Spleen (tissue), 11 donors: ENCODE measurements at regions not wholly inside any gene's neighbourhood (a gene's known extent, or its start where the extent isn't known, plus 50 kb on each side); places are given as distances from the start of the nearest gene placed in this dataset.

Experiments
- DNase-seq: peaks from one replicate; pipeline ENCODE4 v3.0.0-alpha.2; 2020
- H3K27ac ChIP-seq, 8 donors: fragments of 200-600 bp; sonication (generic) in 7 of 8; 1 replicate in 4 of 8; 2 replicates in 4 of 8; pipeline versions ENCODE4 v1.5.0 to v1.8.0; 2016 to 2021; ENCODE audit warnings: inconsistent platforms in 4 of 8, mild to moderate bottlenecking in 4 of 8, moderate library complexity in 1 of 8
- H3K27me3 ChIP-seq, 7 donors: fragments of 200-600 bp; sonication (generic) in 6 of 7; replicated peaks in 1 of 7; 1 replicate in 4 of 7; 2 replicates in 3 of 7; pipeline versions ENCODE4 v1.5.0 to v1.8.0; 2016 to 2021; ENCODE audit warnings: inconsistent platforms in 3 of 7, mild to moderate bottlenecking in 1 of 7
- H3K36me3 ChIP-seq, 6 donors: fragments of 200-600 bp; sonication (generic) in 5 of 6; 1 replicate in 4 of 6; 2 replicates in 2 of 6; pipeline versions ENCODE4 v1.5.0 to v1.8.0; 2016 to 2021; ENCODE audit warnings: inconsistent platforms in 2 of 6
- H3K4me1 ChIP-seq, 6 donors: fragments of 200-600 bp; sonication (generic) in 5 of 6; 1 replicate in 3 of 6; 2 replicates in 3 of 6; pipeline versions ENCODE4 v1.5.0 to v1.8.0; 2016 to 2021; ENCODE audit warnings: inconsistent platforms in 3 of 6
- H3K4me3 ChIP-seq, 8 donors: fragments of 200-600 bp; sonication (generic) in 7 of 8; 1 replicate in 4 of 8; 2 replicates in 4 of 8; pipeline versions ENCODE4 v1.5.0 to v1.8.0; 2016 to 2021; ENCODE audit warnings: inconsistent platforms in 4 of 8, mild to moderate bottlenecking in 4 of 8, moderate library complexity in 2 of 8
- H3K9me3 ChIP-seq, 8 donors: fragments of 200-600 bp; sonication (generic) in 7 of 8; 1 replicate in 4 of 8; 2 replicates in 4 of 8; pipeline versions ENCODE4 v1.5.0 to v1.8.0; 2016 to 2021; ENCODE audit warnings: inconsistent platforms in 4 of 8
- POLR2A ChIP-seq, 3 donors: fragments of 450-650 bp; IDR thresholded peaks; one replicate each; pipeline ENCODE4 v1.5.1; 2017; ENCODE audit warnings: antibody characterized with exemption in 3 of 3, mild to moderate bottlenecking in 1 of 3
- POLR2AphosphoS5 ChIP-seq, 3 donors: sonication (generic); formaldehyde crosslinking; IDR thresholded peaks; one replicate each; pipeline ENCODE4 v1.5.1; 2017; ENCODE audit warnings: antibody characterized with exemption in 3 of 3
- WGBS, 5 donors: extraction: QIAGEN DNeasy Blood & Tissue Kit in 3 of 5; methylation state at CpG; one replicate each; pipeline versions ENCODE4 v1.1.5 to v1.1.7; 2013 to 2018; 5-methylcytosine and 5-hydroxymethylcytosine counted together
- intact Hi-C: fragments of 100-400 bp; cut with DNase I; formaldehyde crosslinking; loops from one replicate; pipeline ENCODE4 v1.15.0; 2023; ENCODE audit warnings: low total_unique reads
- TF ChIP-seq, protein P1 (sequence below), 11 experiments: fragments of 200-600 bp in 7 of 11; fragments of 450-650 bp in 4 of 11; sonication (generic) in 4 of 11; IDR thresholded peaks in 8 of 11; conservative IDR thresholded peaks in 3 of 11; 1 replicate in 7 of 11; 2 replicates in 4 of 11; pipeline versions ENCODE4 v1.4.0 to v1.8.0; 2016 to 2021; ENCODE audit warnings: antibody characterized with exemption in 11 of 11, inconsistent platforms in 4 of 11, mild to moderate bottlenecking in 1 of 11
- donor health status: healthy with polysubstance abuse.
- donor health status: DM: no; HTN: no; CAD: no; lungs with moderate emphysema.
- donor health status: DM: no; HTN: no; CAD: no.
- donor health status: Bipolar disorder and iron deficiency.
- donor health status: healthy.
- donor health status: DM: no; HTN: no; CAD: no.
- donor health status: DM: yes; HTN: yes; CAD: no.

DNA sequence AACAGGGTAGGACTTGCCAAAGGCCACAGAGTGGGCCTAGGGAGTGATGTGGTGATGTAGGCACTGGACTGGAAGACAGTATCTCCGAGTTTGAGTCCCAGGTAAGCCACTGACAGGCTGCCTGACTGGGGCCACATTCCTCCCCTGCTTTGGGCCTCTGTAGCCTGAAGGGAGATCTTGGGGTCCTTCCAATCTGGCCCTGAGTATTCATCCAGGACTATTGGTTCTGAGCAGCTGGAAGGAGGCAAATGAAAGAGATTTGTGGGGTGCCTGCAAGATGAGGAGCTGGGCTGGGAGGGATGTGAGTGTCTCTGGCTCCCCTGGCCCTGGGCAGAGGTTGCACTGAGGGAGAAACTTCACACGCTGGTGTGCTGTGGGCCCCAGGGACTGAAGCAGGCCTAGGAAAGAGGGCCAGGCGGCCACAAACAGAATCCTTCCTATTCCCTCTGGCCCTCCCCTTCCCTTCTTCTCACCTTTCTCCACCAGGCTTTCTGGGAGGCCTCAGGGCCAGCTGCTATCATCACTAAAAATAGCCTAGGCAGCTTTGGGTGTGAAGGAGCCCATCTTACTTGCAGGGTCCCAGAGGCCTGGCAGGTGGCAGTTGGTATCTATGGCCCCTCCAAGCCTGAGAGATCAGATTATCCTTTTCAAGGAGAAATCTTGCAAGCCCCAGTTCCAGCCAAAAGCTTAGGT lies 70.1 kb downstream of the PJA1 start:
- H3K27me3 ChIP-seq, result no peaks in the 10 kb centered on the region
- no peak for TF ChIP-seq POLR2AphosphoS5 (IDR thresholded peaks at IDR 0.05)
- TF ChIP-seq, protein P1, sequence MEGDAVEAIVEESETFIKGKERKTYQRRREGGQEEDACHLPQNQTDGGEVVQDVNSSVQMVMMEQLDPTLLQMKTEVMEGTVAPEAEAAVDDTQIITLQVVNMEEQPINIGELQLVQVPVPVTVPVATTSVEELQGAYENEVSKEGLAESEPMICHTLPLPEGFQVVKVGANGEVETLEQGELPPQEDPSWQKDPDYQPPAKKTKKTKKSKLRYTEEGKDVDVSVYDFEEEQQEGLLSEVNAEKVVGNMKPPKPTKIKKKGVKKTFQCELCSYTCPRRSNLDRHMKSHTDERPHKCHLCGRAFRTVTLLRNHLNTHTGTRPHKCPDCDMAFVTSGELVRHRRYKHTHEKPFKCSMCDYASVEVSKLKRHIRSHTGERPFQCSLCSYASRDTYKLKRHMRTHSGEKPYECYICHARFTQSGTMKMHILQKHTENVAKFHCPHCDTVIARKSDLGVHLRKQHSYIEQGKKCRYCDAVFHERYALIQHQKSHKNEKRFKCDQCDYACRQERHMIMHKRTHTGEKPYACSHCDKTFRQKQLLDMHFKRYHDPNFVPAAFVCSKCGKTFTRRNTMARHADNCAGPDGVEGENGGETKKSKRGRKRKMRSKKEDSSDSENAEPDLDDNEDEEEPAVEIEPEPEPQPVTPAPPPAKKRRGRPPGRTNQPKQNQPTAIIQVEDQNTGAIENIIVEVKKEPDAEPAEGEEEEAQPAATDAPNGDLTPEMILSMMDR (IDR thresholded peaks at IDR 0.05 in 8 of 11, conservative IDR thresholded peaks at IDR 0.05 in 3 of 11), result no peak
- TF ChIP-seq POLR2A (IDR thresholded peaks at IDR 0.05), result no peak

DNA sequence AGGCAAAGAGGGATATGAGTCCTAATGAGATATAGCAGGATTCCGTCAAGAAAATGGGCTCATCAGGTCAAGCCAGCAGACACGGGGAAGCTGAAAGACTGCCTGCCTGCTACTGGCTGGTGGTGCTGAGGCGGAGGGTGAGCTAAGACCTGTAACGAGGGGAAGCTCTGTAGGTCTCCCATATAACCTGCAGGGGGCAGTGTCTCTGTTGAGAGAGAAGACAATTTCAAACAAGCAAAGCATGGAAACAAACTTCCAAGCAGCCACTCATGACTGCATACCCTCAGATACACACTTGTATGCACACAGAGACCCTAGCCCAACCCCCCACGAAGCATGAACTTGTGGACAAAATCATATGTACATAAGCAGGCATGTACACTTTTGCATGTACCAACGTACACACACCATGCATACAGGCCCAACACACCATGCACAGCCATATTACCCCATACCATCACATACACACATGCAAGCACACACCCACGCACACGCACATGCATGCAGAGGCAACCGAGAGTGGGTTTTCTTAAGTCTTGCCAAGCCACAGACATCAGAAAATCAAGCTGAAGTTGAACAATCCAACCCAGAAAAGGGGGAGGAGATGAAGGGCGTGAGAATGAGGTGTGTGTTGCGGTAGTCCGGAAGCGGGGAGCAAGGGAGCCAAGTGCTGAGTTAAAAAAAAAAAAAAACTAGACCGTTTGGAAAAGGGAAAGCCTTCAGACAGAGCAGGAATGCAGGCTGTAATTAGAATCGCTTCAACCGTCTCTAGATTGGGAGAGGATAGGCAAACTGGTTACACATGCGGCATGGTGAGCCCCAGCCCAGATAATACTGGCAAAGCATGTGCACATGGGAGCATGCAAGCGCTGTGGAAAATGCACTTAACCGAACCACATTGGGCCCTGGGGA lies 71.0 kb downstream of the PJA1 start:
- intact Hi-C loops, result no loop called here
- no peaks in the 10 kb centered on the region for H3K9me3 ChIP-seq
- H3K27ac ChIP-seq, result no peak overlapping the region
- no peaks in the 10 kb centered on the region for H3K27me3 ChIP-seq
- TF ChIP-seq, protein P1 (IDR thresholded peaks at IDR 0.05 in 8 of 11, conservative IDR thresholded peaks at IDR 0.05 in 3 of 11), result peak in 8 of 11 experiments; percentile 29 to 64 (median 56)
- no peak for TF ChIP-seq POLR2AphosphoS5 (IDR thresholded peaks at IDR 0.05)
- no peak for TF ChIP-seq POLR2A (IDR thresholded peaks at IDR 0.05)
- H3K4me3 ChIP-seq, result no peak overlapping the region
- no peaks in the 10 kb centered on the region for H3K4me1 ChIP-seq
- H3K36me3 ChIP-seq, result no peaks in the 10 kb centered on the region
- 63 to 75% (median 70%) methylated on average over 19 of the region's 19 CpGs for WGBS, 5 donors
- peak; percentile 59 for DNase-seq

More for the DNA sequence above, 70.1 kb downstream of the PJA1 start:
- peak; percentile 44 for DNase-seq
- no peaks in the 10 kb centered on the region for H3K36me3 ChIP-seq
- no peaks in the 10 kb centered on the region for H3K4me1 ChIP-seq
- H3K4me3 ChIP-seq, result no peak overlapping the region
- H3K9me3 ChIP-seq, result no peaks in the 10 kb centered on the region
- intact Hi-C loops, result no loop called here
- WGBS, 5 donors, result 58 to 100% (median 78%) methylated on average over 2 to 3 of the region's 3 CpGs; no CpG with 5 or more reads in 1 of the 5 donors
- no peak overlapping the region for H3K27ac ChIP-seq

DNA sequence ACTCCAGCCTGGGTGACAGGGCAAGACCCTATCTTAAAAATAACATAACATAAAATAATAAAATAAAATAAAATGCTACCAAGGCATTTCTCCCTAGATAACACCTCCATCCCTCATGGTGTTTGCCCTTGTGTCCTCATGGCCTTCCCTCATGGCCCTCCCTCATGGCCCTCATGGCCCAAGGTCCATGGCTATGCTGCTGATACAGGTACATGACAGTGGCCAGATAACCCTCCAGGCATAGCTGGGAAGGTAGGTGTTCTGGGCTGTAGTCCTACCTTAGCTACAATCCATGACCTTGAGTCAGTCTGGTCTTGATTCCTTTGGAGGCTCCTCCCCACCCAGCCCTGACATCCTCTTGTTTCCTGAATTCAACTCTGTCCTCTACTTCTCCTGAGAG lies 75.2 kb downstream of the PJA1 start:
- peaks cover 0 to 8% (median 0%) of the 10 kb centered on the region in 7 donors for H3K27me3 ChIP-seq
- H3K4me3 ChIP-seq, result no peak overlapping the region
- intact Hi-C loops, result no loop called here
- TF ChIP-seq, protein P1 (IDR thresholded peaks at IDR 0.05 in 8 of 11, conservative IDR thresholded peaks at IDR 0.05 in 3 of 11), result no peak
- TF ChIP-seq POLR2AphosphoS5 (IDR thresholded peaks at IDR 0.05) (no peak), POLR2A (IDR thresholded peaks at IDR 0.05) (no peak)
- DNase-seq, result no peak
- no peaks in the 10 kb centered on the region for H3K9me3 ChIP-seq
- no peak overlapping the region for H3K27ac ChIP-seq
- H3K4me1 ChIP-seq, result no peaks in the 10 kb centered on the region
- no peaks in the 10 kb centered on the region for H3K36me3 ChIP-seq

DNA sequence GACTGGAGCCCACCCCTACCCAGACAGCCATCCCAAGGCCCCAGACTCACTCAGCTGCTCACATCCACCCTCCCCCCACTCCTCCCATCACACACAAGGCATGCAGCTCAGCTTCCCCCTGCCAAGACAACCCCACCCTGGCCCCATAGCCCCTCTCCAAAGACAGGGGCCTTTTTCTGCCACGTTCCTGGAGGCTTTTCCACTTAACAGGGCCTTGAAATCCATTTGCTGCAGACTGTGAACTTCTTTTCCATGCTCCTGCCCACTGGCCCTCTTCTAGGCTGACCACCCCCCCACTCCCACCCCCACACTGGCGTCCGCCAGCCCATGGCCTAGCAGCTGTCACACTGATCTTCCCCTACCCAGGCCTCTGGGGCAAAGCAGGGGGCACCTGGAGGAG lies 76.0 kb downstream of the PJA1 start:
- Histone ChIP-seq H3K4me1 (no peaks in the 10 kb centered on the region), H3K4me3 (no peak overlapping the region), H3K27me3 (peaks cover 0 to 8% (median 0%) of the 10 kb centered on the region in 7 donors), H3K9me3 (no peaks in the 10 kb centered on the region), H3K36me3 (no peaks in the 10 kb centered on the region), H3K27ac (no peak overlapping the region)
- TF ChIP-seq, protein P1 (IDR thresholded peaks at IDR 0.05 in 8 of 11, conservative IDR thresholded peaks at IDR 0.05 in 3 of 11), result no peak
- TF ChIP-seq POLR2A (IDR thresholded peaks at IDR 0.05) (no peak), POLR2AphosphoS5 (IDR thresholded peaks at IDR 0.05) (no peak)
- intact Hi-C loops, result no loop called here
- no peak for DNase-seq
- 50 to 100% (median 76%) methylated on average over 1 to 3 of the region's 3 CpGs for WGBS, 5 donors
